C1 segment of cervical spinal cord (tissue), 14 donors: ENCODE measurements at regions not wholly inside any gene's neighbourhood (a gene's known extent, or its start where the extent isn't known, plus 50 kb on each side); places are given as distances from the start of the nearest gene placed in this dataset.
"Not testable (repeated sequence)": the region's sequence is repeated elsewhere in the genome, so short reads cannot be mapped to it uniquely, and the experiment has no call there.

Source experiments
- DNase-seq, 14 donors: peaks; one replicate each; lab custom pipeline; 2025; lab: John Stamatoyannopoulos, UW

DNA sequence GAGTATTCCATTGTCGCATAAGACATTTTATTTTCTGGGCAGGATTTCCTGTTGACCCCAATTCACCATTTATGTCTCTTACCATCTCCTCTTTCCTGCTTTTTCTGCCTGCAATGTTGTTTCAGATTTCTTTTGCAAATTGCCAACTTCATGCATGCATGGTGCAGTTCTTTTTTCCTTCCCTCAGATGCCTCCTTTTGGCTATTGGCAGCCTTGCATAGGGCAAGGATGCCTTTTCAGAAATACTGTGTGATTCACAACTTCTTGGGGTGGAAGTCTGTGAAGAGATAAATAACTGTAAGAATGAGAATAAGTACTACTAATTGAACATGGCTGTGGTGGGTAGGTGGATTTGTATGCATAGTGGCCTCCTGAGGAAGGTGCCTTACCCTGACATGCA, 116.7 kb downstream of the SOX4 start:
- DNase-seq: no peak

DNA sequence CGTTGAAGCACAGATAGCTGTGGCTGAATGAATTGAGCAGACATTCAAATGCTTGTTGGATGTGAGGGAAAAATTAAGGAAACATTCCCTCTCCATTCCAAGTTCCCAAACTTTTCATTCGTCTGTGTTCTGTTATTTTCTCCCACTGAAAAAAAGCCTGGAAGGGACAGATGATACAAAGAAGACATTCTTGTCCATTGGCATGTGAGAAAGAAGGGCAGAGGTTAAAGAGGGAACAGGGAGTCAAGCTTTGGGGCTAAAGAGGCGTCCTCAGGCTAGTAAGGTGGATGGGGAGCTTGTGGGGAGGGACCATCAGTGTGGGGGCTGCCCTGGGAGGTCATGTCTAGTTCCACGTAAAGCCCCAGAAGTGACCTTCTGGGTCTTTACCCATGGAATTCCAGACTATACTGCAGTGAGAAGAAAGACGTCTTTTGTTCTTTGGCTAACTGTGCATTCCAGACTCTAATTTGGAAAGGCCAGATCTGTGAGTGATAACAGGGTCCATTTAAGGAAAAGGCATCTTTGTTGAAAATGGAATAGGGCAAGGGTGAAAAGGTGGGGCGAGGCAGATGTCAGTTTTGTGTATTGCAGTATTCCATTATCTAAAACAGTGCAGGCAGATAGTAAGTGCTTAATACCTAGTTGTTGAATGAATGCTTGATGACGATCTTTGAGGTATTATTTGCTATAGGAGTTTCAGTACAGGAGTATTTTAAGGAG, 117.5 kb downstream of the SOX4 start:
- DNase-seq: no peak

DNA sequence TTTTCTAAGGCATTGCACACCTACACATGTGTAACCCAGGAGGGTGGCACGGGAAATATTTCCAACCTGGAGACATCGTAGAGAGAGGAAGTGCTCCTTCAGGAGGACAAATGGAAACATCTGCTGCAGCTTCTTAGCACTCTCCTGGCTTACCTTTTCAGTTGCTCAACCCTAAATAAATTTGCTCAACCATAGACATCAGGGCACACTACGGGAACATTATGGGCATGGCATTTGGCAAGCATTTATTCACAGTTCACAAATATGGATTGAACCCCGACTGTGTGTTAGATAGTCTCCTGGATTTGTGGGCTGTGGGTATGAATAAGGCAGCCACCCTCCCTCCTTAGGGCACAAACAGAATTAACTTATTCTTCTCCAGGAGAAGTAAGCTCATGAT, 118.7 kb downstream of the SOX4 start:
- DNase-seq: no peak

DNA sequence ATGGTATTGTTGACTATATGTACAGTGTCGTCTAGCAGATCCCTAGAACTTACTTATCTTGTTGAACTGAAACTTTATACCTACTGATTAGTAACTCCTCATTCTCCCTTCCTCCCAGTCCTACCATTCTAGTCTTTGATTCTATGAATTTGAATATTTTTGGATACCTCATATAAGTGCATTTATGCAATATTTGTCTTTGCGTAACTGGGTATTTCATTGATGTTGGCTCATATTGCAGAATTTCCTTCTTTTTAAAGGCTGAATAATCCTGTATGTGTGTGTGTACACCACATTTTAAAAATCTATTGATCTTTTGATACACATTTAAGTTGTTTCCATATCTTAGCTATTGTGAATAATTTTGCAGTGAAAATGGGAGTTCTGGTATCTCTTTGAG, 119.9 kb downstream of the SOX4 start:
- no peak for DNase-seq

DNA sequence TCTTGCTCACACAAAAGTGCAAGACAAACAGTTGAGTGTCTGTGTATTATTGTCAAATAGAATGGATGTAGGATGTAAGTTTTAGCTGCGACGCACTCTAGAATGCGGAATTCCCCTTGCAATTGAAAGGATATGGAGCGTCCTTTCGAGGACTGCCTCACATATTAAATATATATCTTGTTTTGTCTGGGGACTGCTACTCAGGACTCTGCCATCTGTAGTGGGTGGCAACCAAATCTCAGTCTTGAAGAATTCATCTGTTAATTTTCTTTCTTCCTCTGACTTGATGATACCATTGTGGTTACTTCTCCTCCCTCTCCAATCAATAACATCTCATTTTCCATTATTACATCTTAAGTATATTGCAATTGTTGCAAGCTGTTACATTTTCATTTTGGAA, 121.6 kb downstream of the SOX4 start:
- no peak for DNase-seq

DNA sequence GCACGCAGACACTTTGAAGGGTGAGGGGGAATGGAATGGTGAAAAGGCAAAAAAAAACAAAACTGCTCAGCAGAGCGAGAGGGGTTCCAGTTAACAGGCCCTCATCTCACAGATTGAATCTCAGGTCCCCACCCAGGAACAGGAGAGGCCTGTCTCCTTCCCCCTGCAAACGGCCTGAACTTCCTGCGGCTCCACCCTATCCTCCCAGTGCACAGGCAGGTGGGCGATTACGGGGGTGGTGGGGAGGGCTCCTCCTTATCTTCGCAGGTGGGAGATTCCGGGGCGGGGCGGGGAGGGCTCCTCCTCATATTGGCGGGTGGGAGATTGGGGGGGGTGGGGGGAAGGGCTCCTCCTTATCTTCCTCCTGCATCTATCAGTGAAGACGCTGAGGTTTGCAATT, 129.0 kb downstream of the SOX4 start:
- no peak for DNase-seq

DNA sequence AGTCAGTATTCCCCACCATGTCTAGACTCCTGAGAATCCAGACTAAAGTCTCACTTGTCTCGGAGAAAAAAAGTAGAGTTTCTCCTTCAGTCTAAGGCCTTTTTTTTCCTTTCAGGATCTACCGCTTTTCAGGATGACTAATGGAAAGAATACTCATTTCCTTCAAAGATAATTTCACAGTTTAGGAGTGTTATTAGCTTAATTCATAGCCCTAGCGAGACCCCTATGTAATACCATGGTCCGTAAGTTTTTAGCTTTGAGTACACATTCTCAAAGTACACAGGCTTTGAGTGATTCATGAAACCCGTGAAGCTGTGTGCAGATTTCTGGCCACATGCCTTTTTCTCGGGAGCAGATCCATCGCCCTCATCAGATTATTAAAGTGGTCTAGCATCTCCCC, 133.1 kb downstream of the SOX4 start:
- DNase-seq: no peak

DNA sequence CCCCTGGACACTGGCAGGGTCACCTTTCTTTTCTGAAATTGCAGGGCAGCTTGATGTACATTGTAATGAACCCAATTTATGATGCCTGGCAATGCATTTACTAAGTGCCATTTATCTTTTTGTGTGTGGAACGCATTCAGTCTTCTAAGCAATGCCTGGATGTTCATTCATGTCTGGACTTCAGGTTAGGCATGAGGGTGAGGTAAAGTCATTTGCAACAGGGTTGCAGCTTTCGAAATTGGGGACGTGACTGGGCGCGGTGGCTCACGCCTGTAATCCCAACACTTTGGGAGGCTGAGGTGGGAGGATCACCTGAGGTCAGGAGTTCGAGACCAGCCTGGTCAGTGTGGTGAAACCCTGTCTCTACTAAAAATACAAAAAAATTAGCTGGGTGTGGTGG, 134.6 kb downstream of the SOX4 start:
- no peak for DNase-seq

DNA sequence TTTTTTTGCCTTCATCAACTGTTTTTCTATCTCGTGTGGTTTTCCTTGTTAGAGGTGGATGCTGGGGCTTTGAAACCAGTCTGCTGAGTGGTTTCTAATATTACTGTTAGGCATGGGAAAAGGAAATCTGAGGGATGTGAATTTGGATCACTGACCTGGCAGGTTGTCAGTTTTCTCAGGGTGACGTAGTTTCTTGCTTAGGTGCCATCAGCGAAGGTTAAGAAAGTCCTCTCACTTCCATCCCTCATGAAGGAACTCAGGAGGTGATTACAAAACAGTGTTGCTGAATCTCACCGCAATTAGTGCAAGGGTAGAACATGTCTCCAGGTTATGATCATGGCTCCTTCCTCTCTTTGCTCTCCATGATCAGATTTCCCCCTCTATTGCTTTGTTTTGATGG, 135.9 kb downstream of the SOX4 start:
- DNase-seq: no peak

DNA sequence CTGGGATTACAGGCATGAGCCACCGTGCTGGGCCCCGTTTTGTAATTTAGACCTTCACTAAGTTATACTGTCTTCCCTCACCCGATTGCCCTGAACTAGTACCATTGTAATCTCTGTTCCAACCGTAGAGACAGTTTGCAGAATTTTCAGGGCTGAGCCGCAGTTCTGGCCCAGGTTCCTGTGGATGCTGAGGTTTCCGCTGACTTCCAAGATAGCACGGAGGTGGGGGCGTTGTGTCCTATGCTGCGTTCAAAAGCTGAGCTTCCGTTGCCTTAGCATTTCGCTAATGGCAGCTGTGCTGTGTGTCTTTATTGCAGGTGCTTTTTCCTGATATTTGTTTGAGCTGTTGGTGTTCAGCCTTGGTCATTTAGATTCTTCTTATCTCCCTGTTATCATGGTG, 137.0 kb downstream of the SOX4 start:
- DNase-seq: no peak

DNA sequence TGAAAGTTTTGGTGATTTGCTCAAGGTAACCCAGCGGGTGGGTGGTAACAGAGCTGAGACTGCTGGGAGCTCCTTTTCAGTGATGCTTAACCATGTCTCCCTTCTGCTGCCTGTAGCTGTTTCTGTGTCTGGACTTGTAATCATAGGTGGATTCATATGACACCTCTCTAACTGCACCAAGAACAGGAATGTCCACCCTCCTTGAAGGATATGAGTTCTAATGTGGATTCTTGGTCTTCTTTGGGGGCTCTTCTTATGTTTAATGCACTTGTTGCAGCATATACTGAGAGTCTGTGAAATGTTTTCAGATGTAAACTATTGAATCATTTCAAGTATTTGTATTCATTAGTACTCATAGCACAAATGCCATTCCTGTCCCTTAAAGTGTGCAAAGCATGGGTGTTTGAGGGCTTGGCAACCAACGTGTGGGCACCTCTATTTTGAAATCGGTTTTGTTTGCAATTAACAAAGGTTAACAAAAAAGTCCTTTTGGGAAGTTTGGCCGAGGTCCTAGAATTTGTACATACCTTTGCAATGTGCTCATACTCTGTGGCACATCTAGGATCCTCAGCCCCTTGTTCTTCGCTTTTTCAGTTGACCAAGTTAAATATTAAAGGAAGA, 138.0 kb downstream of the SOX4 start:
- DNase-seq: no peak

DNA sequence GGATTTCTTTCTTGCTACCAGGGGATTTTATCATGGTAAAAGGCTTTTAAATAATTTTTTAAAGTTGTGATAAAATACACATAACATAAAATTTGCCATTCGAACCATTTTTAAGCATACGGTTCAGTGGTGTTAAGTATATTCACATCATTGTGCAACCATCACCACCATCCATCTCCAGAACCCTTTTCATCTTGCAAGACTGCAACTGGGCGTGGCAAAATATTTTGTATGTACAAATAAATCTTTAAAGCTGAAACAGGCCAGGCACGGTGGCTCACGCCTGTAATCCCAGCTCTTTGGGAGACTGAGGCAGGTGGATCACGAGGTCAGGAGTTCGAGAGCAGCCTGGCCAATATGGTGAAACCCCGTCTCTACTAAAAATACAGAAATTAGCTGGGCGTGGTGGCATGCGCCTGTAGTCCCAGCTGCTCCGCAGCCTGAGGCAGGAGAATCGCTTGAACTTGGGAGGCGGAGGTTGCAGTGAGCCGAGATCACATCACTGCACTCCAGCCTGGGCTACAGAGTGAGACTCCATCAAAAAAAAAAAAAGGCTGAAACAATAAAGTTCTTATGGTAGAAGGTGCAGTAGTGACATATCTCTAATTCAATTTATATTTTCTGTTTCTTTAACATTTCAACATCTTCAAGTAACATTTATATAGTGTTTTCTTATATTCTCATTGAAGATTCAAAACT, 138.6 kb downstream of the SOX4 start:
- not testable (repeated sequence) for DNase-seq

DNA sequence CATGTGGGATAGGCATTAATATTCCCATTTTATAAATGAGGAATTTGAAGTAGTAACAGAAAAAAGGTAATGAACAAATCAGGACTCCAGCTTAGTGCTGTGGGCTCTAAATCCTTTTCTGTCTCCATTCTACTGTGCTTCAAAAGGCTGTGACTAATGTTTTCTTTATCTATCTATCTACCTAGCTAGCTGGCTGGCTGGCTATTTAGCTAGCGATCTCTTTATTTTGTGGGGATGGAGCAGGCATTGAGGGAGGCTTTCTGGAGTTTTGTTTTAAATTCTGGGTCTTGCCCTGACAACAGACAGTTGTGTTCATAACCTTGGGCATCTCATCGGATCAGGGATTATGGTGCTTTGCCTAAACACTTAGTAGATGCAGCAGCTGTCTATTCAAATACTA, 139.2 kb downstream of the SOX4 start:
- no peak for DNase-seq

DNA sequence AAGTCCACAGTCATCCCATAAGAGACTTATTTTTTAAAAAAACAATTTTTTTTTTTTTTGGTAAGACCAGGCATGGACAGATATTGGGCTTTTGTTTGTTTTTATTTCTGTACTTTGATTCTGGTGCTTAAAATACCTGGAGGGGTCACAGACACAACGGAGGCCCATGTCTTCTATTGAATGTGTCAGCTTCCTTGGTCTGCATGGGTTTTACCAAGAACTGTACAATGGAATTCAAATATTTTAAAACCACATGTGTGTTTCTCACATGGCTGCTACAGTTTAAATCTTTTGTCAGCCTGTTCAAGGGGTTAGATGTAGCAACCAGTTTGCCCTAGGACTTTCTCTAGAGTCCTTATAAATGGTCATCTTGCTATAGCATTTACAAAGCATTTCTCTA, 139.8 kb downstream of the SOX4 start:
- DNase-seq: no peak

DNA sequence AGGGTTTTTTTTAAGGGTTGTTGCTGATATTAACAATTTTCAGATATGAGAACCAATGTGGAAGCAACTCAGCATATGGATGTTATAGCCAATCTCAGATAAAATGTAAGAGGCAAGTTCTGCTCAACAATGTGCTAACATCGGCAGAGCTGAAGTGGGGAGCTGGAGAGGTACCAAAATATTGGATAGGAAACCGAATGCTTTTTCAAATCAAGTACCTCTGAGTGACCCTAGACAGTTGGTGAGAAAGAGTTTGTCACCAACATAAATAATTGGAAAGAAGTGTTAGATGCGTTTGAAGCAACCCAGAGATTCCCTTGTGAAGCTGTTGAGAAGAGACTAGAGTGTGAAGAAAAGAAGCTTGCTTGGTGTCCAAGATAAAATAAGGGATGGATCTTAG, 140.7 kb downstream of the SOX4 start:
- DNase-seq: no peak

DNA sequence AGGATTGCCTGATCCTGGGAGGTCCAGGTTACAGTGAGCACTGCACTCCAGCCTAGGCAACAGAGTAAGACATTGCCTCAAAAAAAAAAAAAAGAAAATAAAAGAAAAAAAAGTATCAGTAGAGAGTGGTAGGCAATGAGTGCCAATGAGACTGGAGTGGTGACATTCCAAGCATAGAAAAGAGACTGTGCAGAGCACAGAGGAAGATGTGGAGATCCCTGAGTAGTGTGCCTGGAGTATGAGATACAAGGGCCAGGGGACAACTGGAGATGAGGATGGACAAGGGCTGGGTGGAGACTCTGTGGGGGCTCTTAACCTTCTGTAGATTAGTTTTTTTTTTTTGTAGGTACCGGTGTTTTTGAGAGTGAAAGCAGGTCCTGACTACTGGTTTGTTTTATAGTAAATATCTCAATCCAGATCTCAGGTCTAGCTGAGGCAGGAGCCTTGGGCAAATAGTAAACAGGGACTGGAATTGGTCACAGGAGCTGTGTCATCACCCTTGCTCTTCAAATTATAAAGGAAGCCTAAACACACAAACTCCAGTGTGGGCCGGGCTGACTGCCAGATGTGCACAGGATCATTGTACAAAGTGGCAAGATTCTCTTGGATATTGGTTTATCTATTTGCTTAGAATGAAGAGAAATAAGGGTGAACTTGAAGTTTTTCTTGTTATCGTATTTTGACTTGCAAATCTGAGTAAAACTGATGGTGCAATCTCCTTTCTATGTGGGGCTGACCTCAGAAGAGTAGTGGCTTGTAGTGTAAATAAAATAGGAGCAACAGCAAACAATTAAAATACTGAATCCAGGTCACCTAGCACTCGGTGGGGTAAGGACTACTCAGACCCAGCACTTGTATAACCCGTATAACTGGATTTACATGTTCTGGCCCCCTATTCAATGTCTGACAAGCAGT, 144.9 kb downstream of the SOX4 start:
- DNase-seq: no peak

DNA sequence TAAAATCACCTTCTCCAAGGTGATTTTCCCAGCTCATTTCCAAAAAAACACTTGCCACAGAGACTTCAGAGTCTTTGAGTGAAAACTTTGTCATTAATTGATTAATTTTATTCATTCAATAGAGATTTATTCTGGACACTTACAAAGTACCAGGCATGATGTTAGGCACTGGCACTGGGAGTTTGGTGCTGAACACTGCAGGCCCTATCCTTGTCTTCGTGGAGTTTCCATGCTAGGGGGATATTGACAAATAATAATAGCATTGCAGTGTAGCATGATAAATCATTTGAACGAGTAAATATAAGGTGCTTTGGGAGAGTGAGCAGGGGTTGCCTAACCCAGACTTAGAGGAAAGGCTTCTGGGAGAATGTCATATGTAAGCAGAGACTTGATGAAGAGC, 145.7 kb downstream of the SOX4 start:
- no peak for DNase-seq

DNA sequence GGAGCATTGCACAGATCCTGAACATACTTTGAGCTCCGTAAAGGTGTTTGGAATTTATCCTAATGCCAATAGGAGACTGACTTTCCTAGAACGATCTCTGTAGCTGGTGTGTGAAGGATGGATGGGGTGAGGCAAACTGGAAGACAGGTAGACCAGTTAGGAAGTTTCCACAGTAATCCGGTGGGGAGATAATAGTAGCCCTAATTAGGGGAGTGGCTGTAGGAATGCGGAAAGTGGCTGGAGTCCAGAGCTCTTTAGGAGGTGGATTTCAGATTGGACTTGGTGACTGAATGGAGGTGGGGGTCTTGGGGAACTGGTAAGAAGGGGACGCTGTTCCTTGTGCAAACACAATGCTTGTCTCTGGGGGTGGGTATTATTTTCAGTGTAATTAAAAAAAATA, 146.3 kb downstream of the SOX4 start:
- DNase-seq: no peak

DNA sequence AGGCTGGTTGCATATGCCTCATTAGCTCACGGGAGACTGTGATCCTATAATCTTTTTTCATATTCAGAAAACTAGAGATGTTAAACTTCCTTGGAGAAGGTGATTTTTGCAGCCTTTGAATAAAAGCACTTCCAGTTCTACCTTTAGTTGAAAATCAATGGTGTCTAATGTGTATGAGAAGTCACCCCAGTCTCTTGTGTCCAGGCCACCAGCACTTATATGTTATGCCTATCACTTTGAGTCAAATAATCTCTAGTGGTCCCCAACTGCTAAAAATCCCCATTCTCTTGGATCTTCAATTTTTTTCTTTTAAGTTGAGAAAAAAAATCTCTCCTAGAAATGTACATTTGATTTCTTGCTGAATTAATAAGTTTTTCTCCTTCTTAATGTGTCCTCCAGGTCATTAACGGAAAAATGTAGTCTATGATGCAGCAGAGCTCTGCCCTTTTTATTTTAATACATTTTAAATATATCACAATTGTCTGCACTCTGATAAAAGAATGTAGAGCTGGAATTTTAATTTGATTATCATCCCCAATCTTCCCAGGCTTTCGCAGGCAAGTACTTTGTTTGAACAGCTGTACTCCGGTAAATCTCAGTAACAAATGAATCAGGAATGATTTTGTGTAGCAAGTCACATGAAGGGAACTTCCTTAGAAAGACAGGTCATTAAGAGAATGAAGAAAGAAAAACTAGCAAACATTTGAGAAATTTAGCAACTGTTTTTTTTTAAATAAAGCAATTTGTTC, 147.0 kb downstream of the SOX4 start:
- DNase-seq: no peak

DNA sequence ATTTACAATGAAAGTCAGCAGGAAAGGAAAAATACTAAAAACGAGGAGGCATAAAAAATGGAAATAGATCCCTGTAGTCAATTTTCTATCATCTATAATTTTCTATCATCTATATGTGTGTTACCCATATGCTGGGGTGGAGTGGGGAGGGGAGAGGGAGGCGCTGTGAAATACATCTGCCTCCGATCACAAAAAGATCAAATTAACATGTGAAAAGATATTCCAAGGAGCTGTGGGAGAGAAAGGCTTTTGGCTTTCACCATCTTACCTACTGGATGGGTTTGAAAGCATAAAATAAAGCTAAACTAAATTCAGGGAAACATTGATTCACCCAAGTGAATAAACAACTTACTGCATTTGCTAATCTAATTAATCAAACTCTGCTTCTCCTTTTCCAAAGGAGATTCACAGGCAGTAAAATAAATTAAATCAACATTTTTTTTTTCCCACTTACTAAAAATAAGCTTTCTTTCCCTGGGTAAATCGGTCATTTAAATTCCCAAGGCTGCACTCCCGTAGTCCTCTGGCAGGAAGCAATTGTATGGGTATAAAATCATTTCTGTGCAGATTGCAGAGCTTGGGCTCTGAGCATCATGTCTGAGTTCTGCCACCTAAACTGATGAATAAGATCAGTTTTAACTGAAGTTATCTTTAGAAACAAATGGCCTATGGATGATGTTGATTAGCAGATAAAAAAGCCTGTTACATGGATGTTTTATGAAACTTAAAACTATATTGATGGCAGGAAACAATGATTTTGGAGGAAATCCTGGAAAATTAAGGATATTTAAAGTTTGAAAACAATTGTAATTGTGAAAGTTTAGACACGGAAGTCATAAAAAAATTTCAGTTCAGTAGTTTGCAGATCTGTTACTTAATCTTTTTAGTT, 147.9 kb downstream of the SOX4 start:
- DNase-seq: no peak
